Osteoblast (primary cell): ENCODE measurements at regions not wholly inside any gene's neighbourhood (a gene's known extent, or its start where the extent isn't known, plus 50 kb on each side); places are given as distances from the start of the nearest gene placed in this dataset.

ENCODE experiments used
- DNase-seq: peaks from one replicate; pipeline ENCODE4 v3.0.0; 2011; ENCODE audit warnings: low spot score, mixed read lengths; ENCODE audit not compliant: insufficient read length; ENCODE audit errors: missing footprints
- H2AFZ ChIP-seq: 2 replicates; pipeline ENCODE4 v1.6.0; 2011; ENCODE audit warnings: mild to moderate bottlenecking, low read length
- H3K27ac ChIP-seq: 2 replicates; pipeline ENCODE4 v1.5.1; 2011; ENCODE audit warnings: mild to moderate bottlenecking, low read depth, low read length, moderate library complexity
- H3K27me3 ChIP-seq: 2 replicates; pipeline ENCODE4 v1.6.0; 2012; ENCODE audit warnings: mild to moderate bottlenecking, control low read depth, inconsistent platforms, low read length, moderate library complexity; ENCODE audit not compliant: insufficient read depth
- H3K36me3 ChIP-seq: 2 replicates; pipeline ENCODE4 v1.5.1; 2011; ENCODE audit warnings: mild to moderate bottlenecking, low read length, control low read depth, moderate library complexity; ENCODE audit not compliant: insufficient read depth
- H3K4me1 ChIP-seq: 2 replicates; pipeline ENCODE4 v1.5.1; 2011; ENCODE audit warnings: mild to moderate bottlenecking, low read length, control low read depth, moderate library complexity; ENCODE audit not compliant: insufficient read depth
- H3K4me2 ChIP-seq: 2 replicates; pipeline ENCODE4 v1.6.0; 2011; ENCODE audit warnings: mild to moderate bottlenecking, low read length; ENCODE audit not compliant: insufficient read depth
- H3K4me3 ChIP-seq: fragments of 200-600 bp; sonication (generic); 3 replicates; pipeline ENCODE4 v1.5.1; 2012; ENCODE audit warnings: mild to moderate bottlenecking, low read length, inconsistent platforms; ENCODE audit not compliant: insufficient read depth
- H3K79me2 ChIP-seq: 2 replicates; pipeline ENCODE4 v1.6.0; 2012; ENCODE audit warnings: mild to moderate bottlenecking, low read length, control low read depth, inconsistent platforms; ENCODE audit not compliant: insufficient read depth
- H3K9me3 ChIP-seq: 2 replicates; pipeline ENCODE4 v1.5.1; 2011; ENCODE audit warnings: low read depth, low read length, control low read depth
- H4K20me1 ChIP-seq: 2 replicates; pipeline ENCODE4 v1.6.0; 2012; ENCODE audit warnings: mild to moderate bottlenecking, low read length, control low read depth; ENCODE audit not compliant: insufficient read depth
- TF ChIP-seq, protein P1 (sequence below): IDR thresholded peaks from 2 replicates; pipeline ENCODE4 v1.5.1; 2011; ENCODE audit warnings: mild to moderate bottlenecking, low read depth, low read length, moderate library complexity; ENCODE audit errors: extremely low read depth

- Histone ChIP-seq H2AFZ (no peak overlapping the region), H3K9me3 (no peaks in the 10 kb centered on the region), H3K79me2 (no peaks in the 10 kb centered on the region), H3K4me2 (no peak overlapping the region), H3K36me3 (no peaks in the 10 kb centered on the region), H4K20me1 (no peaks in the 10 kb centered on the region), H3K27me3 (no peaks in the 10 kb centered on the region), H3K27ac (no peak overlapping the region), H3K4me1 (no peaks in the 10 kb centered on the region), H3K4me3 (no peak overlapping the region)
- no peak for DNase-seq
- TF ChIP-seq, protein P1, sequence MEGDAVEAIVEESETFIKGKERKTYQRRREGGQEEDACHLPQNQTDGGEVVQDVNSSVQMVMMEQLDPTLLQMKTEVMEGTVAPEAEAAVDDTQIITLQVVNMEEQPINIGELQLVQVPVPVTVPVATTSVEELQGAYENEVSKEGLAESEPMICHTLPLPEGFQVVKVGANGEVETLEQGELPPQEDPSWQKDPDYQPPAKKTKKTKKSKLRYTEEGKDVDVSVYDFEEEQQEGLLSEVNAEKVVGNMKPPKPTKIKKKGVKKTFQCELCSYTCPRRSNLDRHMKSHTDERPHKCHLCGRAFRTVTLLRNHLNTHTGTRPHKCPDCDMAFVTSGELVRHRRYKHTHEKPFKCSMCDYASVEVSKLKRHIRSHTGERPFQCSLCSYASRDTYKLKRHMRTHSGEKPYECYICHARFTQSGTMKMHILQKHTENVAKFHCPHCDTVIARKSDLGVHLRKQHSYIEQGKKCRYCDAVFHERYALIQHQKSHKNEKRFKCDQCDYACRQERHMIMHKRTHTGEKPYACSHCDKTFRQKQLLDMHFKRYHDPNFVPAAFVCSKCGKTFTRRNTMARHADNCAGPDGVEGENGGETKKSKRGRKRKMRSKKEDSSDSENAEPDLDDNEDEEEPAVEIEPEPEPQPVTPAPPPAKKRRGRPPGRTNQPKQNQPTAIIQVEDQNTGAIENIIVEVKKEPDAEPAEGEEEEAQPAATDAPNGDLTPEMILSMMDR, result no peak
Measured at GRCh38 chr10:121322046-121322445, 276.2 kb downstream of the FGFR2 start.

- TF ChIP-seq, protein P1, result no peak
- Histone ChIP-seq H3K27ac (no peak overlapping the region), H3K9me3 (no peaks in the 10 kb centered on the region), H3K36me3 (no peaks in the 10 kb centered on the region), H4K20me1 (no peaks in the 10 kb centered on the region), H3K4me3 (no peak overlapping the region), H3K27me3 (no peaks in the 10 kb centered on the region), H2AFZ (no peak overlapping the region), H3K4me1 (no peaks in the 10 kb centered on the region), H3K4me2 (no peak overlapping the region), H3K79me2 (no peaks in the 10 kb centered on the region)
- DNase-seq, result no peak
Measured at GRCh38 chr10:121322776-121323175, 275.5 kb downstream of the FGFR2 start.

DNA sequence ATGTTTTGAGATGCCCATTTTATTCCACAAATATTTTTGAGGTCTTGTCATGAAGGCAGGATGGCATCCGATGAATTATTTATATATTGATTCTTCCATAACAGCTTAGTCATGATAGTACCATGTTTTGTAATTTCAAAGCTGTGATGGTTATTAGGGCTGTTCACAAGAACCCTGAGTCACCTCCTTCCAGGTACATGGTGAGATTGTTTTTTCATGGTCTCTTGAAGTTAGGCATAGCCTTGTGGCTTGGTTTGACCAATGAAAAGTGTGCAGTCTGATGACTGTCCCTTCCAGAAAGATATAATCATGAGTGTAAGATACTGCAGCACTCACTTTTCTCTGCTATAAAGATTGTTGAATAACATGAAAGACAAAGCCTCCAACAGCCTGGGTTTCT, 274.8 kb downstream of the FGFR2 start:
- H3K4me3 ChIP-seq, result no peak overlapping the region
- H4K20me1 ChIP-seq, result no peaks in the 10 kb centered on the region
- H3K79me2 ChIP-seq, result no peaks in the 10 kb centered on the region
- no peaks in the 10 kb centered on the region for H3K9me3 ChIP-seq
- H3K4me2 ChIP-seq, result no peak overlapping the region
- H3K4me1 ChIP-seq, result no peaks in the 10 kb centered on the region
- no peak overlapping the region for H2AFZ ChIP-seq
- H3K27me3 ChIP-seq, result no peaks in the 10 kb centered on the region
- TF ChIP-seq, protein P1, result no peak
- no peak for DNase-seq
- no peaks in the 10 kb centered on the region for H3K36me3 ChIP-seq
- H3K27ac ChIP-seq, result no peak overlapping the region

- no peaks in the 10 kb centered on the region for H4K20me1 ChIP-seq
- no peak overlapping the region for H2AFZ ChIP-seq
- no peak overlapping the region for H3K4me3 ChIP-seq
- H3K4me2 ChIP-seq, result no peak overlapping the region
- DNase-seq, result no peak
- H3K27me3 ChIP-seq, result no peaks in the 10 kb centered on the region
- TF ChIP-seq, protein P1, result no peak
- no peaks in the 10 kb centered on the region for H3K36me3 ChIP-seq
- H3K9me3 ChIP-seq, result no peaks in the 10 kb centered on the region
- no peak overlapping the region for H3K27ac ChIP-seq
- no peaks in the 10 kb centered on the region for H3K79me2 ChIP-seq
- H3K4me1 ChIP-seq, result no peaks in the 10 kb centered on the region
Measured at GRCh38 chr10:121324678-121325213, 273.5 kb downstream of the FGFR2 start.
